SW480 (cell line): ENCODE measurements at regions not wholly inside any gene's neighbourhood (a gene's known extent, or its start where the extent isn't known, plus 50 kb on each side); places are given as distances from the start of the nearest gene placed in this dataset.

Experiments
- DNase-seq: peaks from one replicate; pipeline ENCODE4 v3.0.0-alpha.2; 2016; ENCODE audit warnings: low spot score

DNA sequence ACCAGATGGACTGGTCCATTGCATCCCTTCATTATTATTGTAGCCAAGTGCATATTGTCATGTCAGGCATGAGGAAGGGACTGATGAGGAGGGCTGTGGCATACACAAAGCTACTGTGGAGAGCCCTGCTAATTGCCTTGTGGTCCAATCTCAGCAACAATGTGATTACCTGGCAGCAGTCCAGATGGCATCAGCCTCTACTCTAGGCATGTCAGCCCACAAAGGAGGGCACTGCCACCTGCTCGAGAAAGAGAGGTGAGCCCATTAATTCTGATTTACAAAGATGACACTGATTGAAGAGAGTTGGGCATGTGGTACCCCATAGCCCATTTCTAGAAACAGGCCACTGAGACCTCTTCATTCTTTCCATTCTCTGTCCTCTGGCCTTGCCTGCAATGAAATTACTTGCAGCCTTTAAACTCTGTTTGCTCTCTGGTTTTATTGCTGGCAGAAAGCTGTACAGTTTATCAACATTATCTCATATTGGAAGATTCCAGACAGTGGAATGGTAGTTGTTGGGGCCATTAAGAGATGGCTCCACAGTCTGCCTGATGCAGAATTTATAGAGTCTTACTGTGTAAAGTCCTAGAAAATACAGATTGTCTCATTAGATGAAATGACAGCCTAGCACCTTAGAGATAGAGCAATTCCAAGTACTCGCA, 307.7 kb downstream of the ARPP21 start:
- no peak for DNase-seq

- DNase-seq: no peak
Observed at GRCh38 chr3:35950021-35950420, 310.7 kb downstream of the ARPP21 start.

DNA sequence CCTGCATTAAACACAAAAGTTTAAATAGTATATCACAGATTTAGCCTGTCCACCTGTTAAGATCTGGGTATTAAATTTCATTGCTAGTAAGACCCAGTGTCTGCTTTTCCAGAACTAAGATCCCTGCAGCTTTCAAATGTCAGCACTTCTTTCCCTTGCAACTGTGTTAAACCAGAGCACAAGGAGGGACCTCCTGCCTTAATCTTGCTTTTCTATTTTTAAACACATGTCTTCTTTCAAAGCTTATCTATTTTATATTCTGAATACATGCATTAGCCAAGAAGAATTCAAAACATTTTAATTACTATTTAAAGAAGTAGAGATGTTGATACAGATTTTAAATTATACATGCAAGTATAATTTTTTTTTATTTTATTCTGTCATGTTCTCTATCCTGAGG, 315.1 kb downstream of the ARPP21 start:
- DNase-seq: no peak

- DNase-seq: peak; percentile 50
Observed at GRCh38 chr3:35965908-35966307, 326.6 kb downstream of the ARPP21 start.

DNA sequence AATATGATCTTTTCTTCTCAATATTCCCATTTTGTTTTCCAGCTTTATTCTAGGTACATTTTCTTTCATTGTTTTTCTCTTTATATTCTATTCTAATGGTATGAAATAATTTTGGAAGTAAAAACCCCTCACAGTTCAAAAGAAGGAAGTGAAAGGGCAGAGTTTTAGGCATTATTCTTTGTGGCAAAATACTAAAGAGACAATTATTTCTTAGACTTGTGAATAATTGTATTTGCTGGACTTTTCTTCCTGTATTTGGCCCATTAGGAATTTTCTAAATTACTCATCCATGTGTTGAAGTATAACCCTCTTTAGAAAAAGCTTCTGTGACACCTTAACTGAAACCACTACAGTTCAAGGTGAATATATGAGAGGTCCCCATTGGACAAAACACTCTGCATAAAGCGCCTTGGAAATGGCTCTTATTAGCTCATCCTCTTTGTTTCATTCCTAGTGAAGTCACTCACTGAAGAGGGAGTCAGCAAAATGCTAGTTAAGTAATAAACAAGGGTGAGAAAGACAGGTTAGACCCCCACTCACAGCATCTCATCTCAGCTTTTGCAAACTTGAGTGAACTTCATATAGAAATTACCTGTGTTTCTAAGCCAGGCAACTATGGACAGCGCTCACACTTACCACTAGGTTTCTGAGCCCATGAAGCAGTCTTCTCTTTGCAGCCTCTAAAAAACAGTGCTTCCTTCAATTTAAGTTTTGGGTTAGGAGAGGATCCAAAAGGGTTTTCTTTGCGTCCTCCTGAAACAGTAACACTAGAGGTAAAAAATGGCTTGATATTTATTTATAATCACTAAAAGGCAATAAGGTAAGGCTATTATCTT, 327.5 kb downstream of the ARPP21 start:
- no peak for DNase-seq

GRCh38 chr3:35968043-35968622, 328.8 kb downstream of the ARPP21 start:
- DNase-seq: no peak

DNA sequence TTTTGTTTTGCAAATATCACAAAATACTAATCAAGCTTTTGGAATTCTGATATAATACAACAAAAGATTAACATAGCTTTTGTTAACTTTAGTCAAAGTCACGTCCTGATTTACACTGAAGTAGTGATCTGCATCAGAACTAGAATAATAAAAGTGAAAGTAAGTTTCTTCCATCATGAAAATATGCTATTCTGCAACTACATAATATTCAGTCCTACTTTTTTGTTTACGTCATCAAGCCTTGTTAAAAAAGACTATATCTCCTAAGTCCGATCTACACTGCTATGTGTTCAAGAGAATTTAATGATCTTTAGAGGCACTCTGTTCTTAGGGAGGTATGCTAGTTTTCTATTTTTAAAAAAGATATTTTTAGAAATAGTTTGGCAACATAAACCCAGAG, 330.1 kb downstream of the ARPP21 start:
- DNase-seq: no peak

GRCh38 chr3:35970793-35971192, 331.5 kb downstream of the ARPP21 start:
- DNase-seq: no peak

DNA sequence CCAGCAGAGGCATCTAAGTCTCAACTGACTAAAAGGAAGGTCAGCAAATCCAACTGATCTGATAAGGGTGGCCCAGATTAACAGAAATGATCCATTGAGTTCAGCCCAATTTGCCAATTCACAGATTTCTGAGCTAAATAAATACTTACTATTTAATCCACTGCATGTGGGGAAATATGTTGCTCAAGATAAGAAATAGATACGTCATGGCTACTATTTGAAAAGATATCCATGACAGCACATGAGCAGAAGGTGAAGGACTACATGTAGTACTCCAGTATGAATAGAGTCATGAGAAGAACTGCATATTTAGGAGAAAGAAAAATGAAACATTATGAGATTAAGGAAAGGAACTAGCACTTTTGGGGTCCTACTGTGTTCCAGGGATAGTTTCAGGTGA, 332.4 kb downstream of the ARPP21 start:
- no peak for DNase-seq

DNA sequence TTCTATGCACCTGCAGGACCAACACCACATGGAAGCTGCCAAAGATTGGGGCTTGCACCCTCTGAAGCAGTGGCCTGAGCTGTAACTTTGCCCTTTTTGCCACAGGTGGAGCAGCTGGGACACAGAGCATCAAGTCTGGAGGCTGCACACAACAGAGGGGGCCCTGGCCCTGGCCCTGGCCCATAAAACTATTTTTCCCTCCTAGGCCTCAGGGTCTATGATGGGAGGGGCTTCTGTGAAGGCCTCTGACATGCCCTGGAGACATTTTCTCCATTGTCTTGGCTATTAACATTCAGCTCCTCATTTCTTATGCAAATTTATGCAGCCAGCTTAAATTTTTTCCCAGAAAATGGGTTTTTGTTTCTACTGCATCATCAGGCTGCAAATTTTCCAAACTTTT, 335.5 kb downstream of the ARPP21 start:
- DNase-seq: no peak

GRCh38 chr3:35986161-35986560, 346.8 kb downstream of the ARPP21 start:
- no peak for DNase-seq

DNA sequence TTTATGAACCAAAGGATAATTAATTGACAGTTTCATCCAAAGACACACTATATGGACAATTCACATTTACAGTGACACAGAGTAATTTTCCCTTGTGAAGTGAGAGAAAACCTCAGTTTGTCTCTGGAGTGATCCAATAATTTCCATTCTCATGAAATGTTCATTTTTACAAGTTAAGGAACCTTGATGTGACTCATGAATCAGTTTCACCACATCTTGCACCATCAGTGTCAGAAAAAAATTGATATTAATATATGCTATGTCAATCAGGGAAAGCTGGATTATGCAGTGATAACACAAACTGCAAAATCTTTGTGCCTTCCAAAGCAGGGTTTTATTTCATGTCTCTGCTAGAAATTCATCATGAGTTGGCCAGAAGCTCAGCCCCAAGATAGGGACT, 348.1 kb downstream of the ARPP21 start:
- no peak for DNase-seq

GRCh38 chr3:35992041-35992440, 352.7 kb downstream of the ARPP21 start:
- no peak for DNase-seq

- DNase-seq: no peak
Observed at GRCh38 chr3:36011791-36012190, 368.5 kb upstream of the STAC start.

DNA sequence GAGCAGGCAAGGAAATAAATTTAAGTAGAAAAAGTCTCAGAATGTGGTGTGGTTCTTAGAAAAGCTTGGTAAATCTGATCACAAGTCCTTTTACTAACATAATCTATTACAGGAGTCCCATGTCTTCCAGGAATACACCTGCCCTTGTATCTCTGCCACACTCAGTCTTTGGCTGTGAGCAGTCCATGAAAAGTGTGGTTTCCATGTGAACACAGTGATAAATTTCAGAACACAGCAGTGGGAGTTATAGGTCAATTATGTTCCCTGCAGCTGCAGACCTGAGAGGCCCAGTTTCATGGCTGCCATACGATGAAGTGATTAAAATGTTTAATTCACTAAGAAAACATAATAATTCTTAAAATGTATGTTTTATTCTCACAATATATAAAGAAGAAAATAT, 366.9 kb upstream of the STAC start:
- no peak for DNase-seq

DNA sequence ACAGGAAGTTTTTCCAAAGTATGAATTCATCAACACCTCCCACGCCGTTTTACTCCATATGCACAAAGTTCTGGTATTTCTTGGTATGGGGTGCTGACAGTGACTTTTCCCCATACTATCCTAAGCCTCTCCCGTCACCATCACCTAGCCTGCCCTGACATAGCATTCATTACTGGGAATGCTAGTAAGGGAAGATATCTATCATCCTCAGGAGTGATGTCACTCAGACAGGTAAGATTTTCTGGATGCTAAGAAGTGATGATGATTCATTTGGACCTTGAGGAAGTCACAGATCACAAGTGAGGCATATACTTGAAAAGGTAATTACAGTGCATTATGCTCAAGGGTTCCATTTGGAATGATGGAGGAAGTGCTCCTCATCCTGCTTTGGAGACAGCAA, 355.1 kb upstream of the STAC start:
- DNase-seq: no peak

DNA sequence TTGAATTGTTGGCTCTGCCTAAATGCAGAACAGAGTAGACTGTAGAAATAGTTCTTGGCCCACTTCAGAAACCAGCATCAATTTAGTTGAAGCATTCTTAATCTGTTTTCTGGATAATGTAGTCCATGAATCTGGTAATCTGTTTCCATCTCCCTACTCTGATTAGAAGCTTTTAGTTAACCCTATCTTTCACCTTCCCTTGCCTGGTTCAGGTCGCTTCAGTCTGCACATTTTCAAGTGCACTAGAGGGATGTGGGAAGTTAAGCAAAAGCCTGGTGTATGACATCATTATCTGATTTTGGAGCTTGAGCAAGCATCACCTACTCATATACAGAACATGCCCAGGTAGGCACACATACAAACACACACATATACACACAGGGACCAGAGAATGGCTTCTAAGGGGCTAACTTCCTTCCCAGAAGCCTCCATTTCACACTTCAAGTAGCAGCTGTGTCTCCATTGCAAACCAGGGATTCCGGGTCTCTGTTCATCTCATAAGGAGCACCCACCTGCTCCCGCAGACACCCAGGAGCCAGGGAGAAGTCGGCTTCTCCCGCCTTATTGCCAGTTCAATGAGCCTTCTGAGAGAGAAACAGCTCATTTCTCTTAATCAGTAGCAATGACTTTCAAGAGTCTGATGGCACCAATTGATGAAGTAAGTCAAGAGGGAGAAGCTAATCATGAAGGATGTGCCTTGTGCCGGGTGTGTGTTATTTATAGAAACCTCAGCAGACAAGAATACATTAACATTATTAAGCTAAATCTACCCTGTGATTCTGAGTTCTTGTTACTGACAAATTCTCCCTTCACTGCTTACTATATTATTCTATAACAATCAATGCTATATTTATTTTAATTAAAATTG, 347.9 kb upstream of the STAC start:
- DNase-seq: no peak

- no peak for DNase-seq
Observed at GRCh38 chr3:36058404-36059030, 321.8 kb upstream of the STAC start.

DNA sequence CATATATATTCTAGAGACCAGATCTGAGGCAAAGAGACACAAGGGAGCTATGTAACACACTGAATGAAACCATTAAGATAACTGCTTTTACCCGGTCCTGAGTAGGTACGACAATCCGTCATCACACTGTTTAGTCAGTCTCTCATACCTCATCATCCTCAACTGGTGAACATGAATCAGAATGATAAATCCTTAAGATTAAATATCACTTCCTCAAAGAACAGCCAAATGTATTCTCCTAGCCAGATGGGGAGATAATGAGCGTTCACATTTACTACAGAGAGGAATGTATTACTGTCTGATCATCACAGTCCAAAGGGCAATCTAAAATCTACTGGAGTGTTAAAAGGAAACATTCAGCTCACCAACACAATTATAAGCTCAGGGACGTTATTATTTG, 319.4 kb upstream of the STAC start:
- DNase-seq: no peak

GRCh38 chr3:36063992-36064391, 316.3 kb upstream of the STAC start:
- no peak for DNase-seq

GRCh38 chr3:36065321-36065720, 315.0 kb upstream of the STAC start:
- no peak for DNase-seq

GRCh38 chr3:36075491-36075890, 304.8 kb upstream of the STAC start:
- DNase-seq: no peak
